ENCODE measurements at regions not wholly inside any gene's neighbourhood (a gene's known extent, or its start where the extent isn't known, plus 50 kb on each side); places are given as distances from the start of the nearest gene placed in this dataset.

DNA sequence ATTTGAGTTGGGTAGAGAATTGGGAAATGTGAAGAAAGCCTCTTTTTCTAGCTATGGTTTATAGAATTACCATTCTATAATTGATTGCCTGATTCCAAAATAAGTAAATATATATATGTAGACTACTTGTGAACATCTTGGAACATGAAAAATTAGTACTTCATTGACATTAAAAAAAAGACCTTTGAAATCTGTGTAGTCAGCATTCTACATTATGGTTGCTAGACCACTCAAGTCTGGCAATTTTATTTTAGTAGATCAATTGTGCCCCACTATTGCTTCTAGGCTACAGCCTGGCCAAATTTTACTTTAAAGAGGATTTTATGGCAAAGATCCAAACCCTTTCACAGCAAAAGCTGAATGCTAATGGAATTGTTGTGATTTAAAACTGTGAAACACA lies 279.8 kb downstream of the IKZF2 start:
- Histone ChIP-seq H4K20me1 (ENCODE audit: control insufficient read depth, insufficient read depth) (no peaks in the 10 kb centered on the region), H3K4me1 (ENCODE audit: control insufficient read depth, insufficient read depth, low read length) (no peaks in the 10 kb centered on the region), H3K27me3 (replicated peaks in 1 of 2; ENCODE audit: control insufficient read depth in 2 of 2, insufficient read depth in 2 of 2, low read length in 1 of 2) (no peaks in the 10 kb centered on the region), H3K27ac (ENCODE audit: control insufficient read depth, insufficient read depth) (no peak overlapping the region), H3K9me3 (replicated peaks; ENCODE audit: control insufficient read depth, insufficient read depth, low read length) (no peaks in the 10 kb centered on the region; the same call in 1 of the 3 replicates), H3K4me2 (ENCODE audit: control insufficient read depth, insufficient read depth) (no peak overlapping the region), H3K36me3 (ENCODE audit: control insufficient read depth in 2 of 2, insufficient read depth in 2 of 2, low read length in 1 of 2) (no peaks in the 10 kb centered on the region), H3K4me3 (no peak overlapping the region), H3K9ac (ENCODE audit: control insufficient read depth, insufficient read depth, low read length) (no peak overlapping the region), H2AFZ (ENCODE audit: control insufficient read depth, low read depth, low read length) (no peak overlapping the region), H3K79me2 (ENCODE audit: control insufficient read depth, insufficient read depth, low read length) (no peaks in the 10 kb centered on the region)
- no peak for DNase-seq (ENCODE audit: low read depth, low spot score)
- intact Hi-C loops (cut with micrococcal nuclease; ENCODE audit: unreplicated experiment): no loop called here
- no TSS peak for BruUV-seq (replicated peaks)
- POLR2A ChIA-PET: no interaction called here
- ATAC-seq: no peak
- CTCF ChIA-PET: no interaction called here
- no peak for FAIRE-seq
- in situ Hi-C loops (cut with MboI): no loop called here
- TF ChIP-seq, protein P1, sequence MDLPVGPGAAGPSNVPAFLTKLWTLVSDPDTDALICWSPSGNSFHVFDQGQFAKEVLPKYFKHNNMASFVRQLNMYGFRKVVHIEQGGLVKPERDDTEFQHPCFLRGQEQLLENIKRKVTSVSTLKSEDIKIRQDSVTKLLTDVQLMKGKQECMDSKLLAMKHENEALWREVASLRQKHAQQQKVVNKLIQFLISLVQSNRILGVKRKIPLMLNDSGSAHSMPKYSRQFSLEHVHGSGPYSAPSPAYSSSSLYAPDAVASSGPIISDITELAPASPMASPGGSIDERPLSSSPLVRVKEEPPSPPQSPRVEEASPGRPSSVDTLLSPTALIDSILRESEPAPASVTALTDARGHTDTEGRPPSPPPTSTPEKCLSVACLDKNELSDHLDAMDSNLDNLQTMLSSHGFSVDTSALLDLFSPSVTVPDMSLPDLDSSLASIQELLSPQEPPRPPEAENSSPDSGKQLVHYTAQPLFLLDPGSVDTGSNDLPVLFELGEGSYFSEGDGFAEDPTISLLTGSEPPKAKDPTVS (IDR thresholded peaks at IDR 0.05; ENCODE audit: low read depth, low read length): no peak
- TF ChIP-seq FOXM1 (IDR thresholded peaks at IDR 0.05; ENCODE audit: low read depth, low read length) (no peak), SMAD1 (IDR thresholded peaks at IDR 0.05; ENCODE audit: low read depth, partially characterized antibody) (no peak), KAT2A (conservative IDR thresholded peaks at IDR 0.05; ENCODE audit: control insufficient read depth, low read depth, low read length) (no peak)
- SMC1A ChIA-PET (ENCODE audit: uncharacterized antibody, unreplicated experiment): interaction anchor here (1.1 kb wide), 1 partner anchor 112 kb away, joined by 3 read pairs; no protein-coding TSS in a partner anchor
- RAD21 ChIA-PET (ENCODE audit: unreplicated experiment): no interaction called here

- Histone ChIP-seq H3K4me1 (ENCODE audit: control insufficient read depth, insufficient read depth, low read length) (no peaks in the 10 kb centered on the region), H3K4me2 (ENCODE audit: control insufficient read depth, insufficient read depth) (no peak overlapping the region), H3K4me3 (no peak overlapping the region), H3K36me3 (ENCODE audit: control insufficient read depth in 2 of 2, insufficient read depth in 2 of 2, low read length in 1 of 2) (no peaks in the 10 kb centered on the region), H4K20me1 (ENCODE audit: control insufficient read depth, insufficient read depth) (no peaks in the 10 kb centered on the region), H3K79me2 (ENCODE audit: control insufficient read depth, insufficient read depth, low read length) (no peaks in the 10 kb centered on the region), H3K27me3 (replicated peaks in 1 of 2; ENCODE audit: control insufficient read depth in 2 of 2, insufficient read depth in 2 of 2, low read length in 1 of 2) (no peaks in the 10 kb centered on the region), H2AFZ (ENCODE audit: control insufficient read depth, low read depth, low read length) (no peak overlapping the region), H3K9ac (ENCODE audit: control insufficient read depth, insufficient read depth, low read length) (no peak overlapping the region), H3K9me3 (replicated peaks; ENCODE audit: control insufficient read depth, insufficient read depth, low read length) (peaks cover 18% of the 10 kb centered on the region), H3K27ac (ENCODE audit: control insufficient read depth, insufficient read depth) (no peak overlapping the region)
- TF ChIP-seq ZNF207 (IDR thresholded peaks at IDR 0.05; ENCODE audit: borderline replicate concordance) (no peak), JUNB (IDR thresholded peaks at IDR 0.05) (no peak)
- in situ Hi-C loops (cut with MboI): no loop called here
- ChIA-PET SMC1A (ENCODE audit: uncharacterized antibody, unreplicated experiment) (interaction anchor here (0.6 to 1.2 kb wide), 3 partner anchors 24 to 420 kb away, joined by 3 read pairs; no protein-coding TSS in a partner anchor), RAD21 (ENCODE audit: unreplicated experiment) (interaction anchor here (0.6 to 3.2 kb wide), 6 partner anchors 54 to 293 kb away, joined by 3 to 12 read pairs (median 4); no protein-coding TSS in a partner anchor), CTCF (interaction anchor here (1.2 to 2.2 kb wide), 6 partner anchors 11 to 381 kb away, joined by 3 to 7 read pairs (median 4); no protein-coding TSS in a partner anchor), POLR2A (interaction anchor here (0.7 kb wide), 1 partner anchor 67 kb away, joined by 5 read pairs; no protein-coding TSS in a partner anchor)
- FAIRE-seq: no peak
- ATAC-seq: no peak
- WGBS (ENCODE audit: insufficient coverage, insufficient replicate concordance, low lambda C conversion rate, missing lambda C conversion rate): 56% methylated on average over 2 of the region's 2 CpGs
- DNase-seq (ENCODE audit: low read depth, low spot score): no peak
- BruUV-seq (replicated peaks): no TSS peak
- intact Hi-C loops (cut with micrococcal nuclease; ENCODE audit: unreplicated experiment): no loop called here
Measured at GRCh38 chr2:212864186-212864585, 287.2 kb downstream of the IKZF2 start.

All from GM12878 (cell line).